SH-SY5Y (cell line): ENCODE measurements at regions not wholly inside any gene's neighbourhood (a gene's known extent, or its start where the extent isn't known, plus 50 kb on each side); places are given as distances from the start of the nearest gene placed in this dataset.

Experiments used
- GATA2 ChIP-seq: IDR thresholded peaks from 2 replicates; pipeline ENCODE4 v1.6.1; 2011; ENCODE audit warnings: mild to moderate bottlenecking, low read depth, low read length
- GATA3 ChIP-seq: IDR thresholded peaks from 2 replicates; pipeline ENCODE4 v1.6.1; 2011; ENCODE audit warnings: low read depth, mild to moderate bottlenecking, low read length, moderate library complexity

GRCh38 chr3:72579581-72580245 is 268.5 kb downstream of the SHQ1 start:
- TF ChIP-seq GATA2 = no peak
- no peak for TF ChIP-seq GATA3

GRCh38 chr3:72579191-72579580 is 269.1 kb downstream of the SHQ1 start:
- no peak for TF ChIP-seq GATA2
- TF ChIP-seq GATA3 = no peak

GRCh38 chr3:72577190-72577589 is 271.1 kb downstream of the SHQ1 start:
- TF ChIP-seq GATA2 = no peak
- no peak for TF ChIP-seq GATA3

GRCh38 chr3:72576563-72576962 is 271.7 kb downstream of the SHQ1 start:
- TF ChIP-seq GATA3 = no peak
- no peak for TF ChIP-seq GATA2

GRCh38 chr3:72574144-72574543 is 274.1 kb downstream of the SHQ1 start:
- TF ChIP-seq GATA3 = no peak
- no peak for TF ChIP-seq GATA2

- TF ChIP-seq GATA2 (no peak), GATA3 (no peak)
Measured at GRCh38 chr3:72573051-72573450, 275.2 kb downstream of the SHQ1 start.

GRCh38 chr3:72572489-72573007 is 275.7 kb downstream of the SHQ1 start:
- TF ChIP-seq GATA3 = no peak
- TF ChIP-seq GATA2 = no peak

GRCh38 chr3:72571638-72572114 is 276.6 kb downstream of the SHQ1 start:
- no peak for TF ChIP-seq GATA2
- TF ChIP-seq GATA3 = no peak

- TF ChIP-seq GATA2 (no peak), GATA3 (no peak)
Measured at GRCh38 chr3:72571052-72571451, 277.2 kb downstream of the SHQ1 start.

GRCh38 chr3:72569754-72570440 is 278.3 kb downstream of the SHQ1 start:
- no peak for TF ChIP-seq GATA2
- no peak for TF ChIP-seq GATA3

- TF ChIP-seq GATA2 = no peak
Measured at GRCh38 chr3:72568083-72568482, 280.2 kb downstream of the SHQ1 start.

GRCh38 chr3:72567474-72567873 is 280.8 kb downstream of the SHQ1 start:
- TF ChIP-seq GATA3 (no peak), GATA2 (no peak)

- TF ChIP-seq GATA2 = no peak
- no peak for TF ChIP-seq GATA3
Measured at GRCh38 chr3:72565593-72565992, 282.7 kb downstream of the SHQ1 start.

GRCh38 chr3:72563690-72564370 is 284.4 kb downstream of the SHQ1 start:
- TF ChIP-seq GATA3 = no peak
- TF ChIP-seq GATA2 = no peak
